ENCODE measurements at regions not wholly inside any gene's neighbourhood (a gene's known extent, or its start where the extent isn't known, plus 50 kb on each side); places are given as distances from the start of the nearest gene placed in this dataset.

- peak; percentile 90 for DNase-seq (ENCODE audit: low read depth)
- TF ChIP-seq, protein P1, sequence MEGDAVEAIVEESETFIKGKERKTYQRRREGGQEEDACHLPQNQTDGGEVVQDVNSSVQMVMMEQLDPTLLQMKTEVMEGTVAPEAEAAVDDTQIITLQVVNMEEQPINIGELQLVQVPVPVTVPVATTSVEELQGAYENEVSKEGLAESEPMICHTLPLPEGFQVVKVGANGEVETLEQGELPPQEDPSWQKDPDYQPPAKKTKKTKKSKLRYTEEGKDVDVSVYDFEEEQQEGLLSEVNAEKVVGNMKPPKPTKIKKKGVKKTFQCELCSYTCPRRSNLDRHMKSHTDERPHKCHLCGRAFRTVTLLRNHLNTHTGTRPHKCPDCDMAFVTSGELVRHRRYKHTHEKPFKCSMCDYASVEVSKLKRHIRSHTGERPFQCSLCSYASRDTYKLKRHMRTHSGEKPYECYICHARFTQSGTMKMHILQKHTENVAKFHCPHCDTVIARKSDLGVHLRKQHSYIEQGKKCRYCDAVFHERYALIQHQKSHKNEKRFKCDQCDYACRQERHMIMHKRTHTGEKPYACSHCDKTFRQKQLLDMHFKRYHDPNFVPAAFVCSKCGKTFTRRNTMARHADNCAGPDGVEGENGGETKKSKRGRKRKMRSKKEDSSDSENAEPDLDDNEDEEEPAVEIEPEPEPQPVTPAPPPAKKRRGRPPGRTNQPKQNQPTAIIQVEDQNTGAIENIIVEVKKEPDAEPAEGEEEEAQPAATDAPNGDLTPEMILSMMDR (IDR thresholded peaks at IDR 0.05; ENCODE audit: insufficient read depth, low read length), result no peak
- H3K4me3 ChIP-seq (ENCODE audit: low read depth, low read length), result no peak overlapping the region
Measured at GRCh38 chr6:142009647-142010046, 123.1 kb upstream of the GJE1 start.

- TF ChIP-seq, protein P1 (IDR thresholded peaks at IDR 0.05; ENCODE audit: insufficient read depth, low read length), result no peak
- no peak for DNase-seq (ENCODE audit: low read depth)
- no peak overlapping the region for H3K4me3 ChIP-seq (ENCODE audit: low read depth, low read length)
Measured at GRCh38 chr6:142008781-142009180, 123.9 kb upstream of the GJE1 start.

GRCh38 chr6:142008016-142008735 lies 124.5 kb upstream of the GJE1 start:
- no peak for DNase-seq (ENCODE audit: low read depth)
- TF ChIP-seq, protein P1 (IDR thresholded peaks at IDR 0.05; ENCODE audit: insufficient read depth, low read length), result no peak
- H3K4me3 ChIP-seq (ENCODE audit: low read depth, low read length), result no peak overlapping the region

GRCh38 chr6:142005021-142005420 lies 127.7 kb upstream of the GJE1 start:
- no peak overlapping the region for H3K4me3 ChIP-seq (ENCODE audit: low read depth, low read length)
- TF ChIP-seq, protein P1 (IDR thresholded peaks at IDR 0.05; ENCODE audit: insufficient read depth, low read length), result no peak
- no peak for DNase-seq (ENCODE audit: low read depth)

- no peak overlapping the region for H3K4me3 ChIP-seq (ENCODE audit: low read depth, low read length)
- DNase-seq (ENCODE audit: low read depth), result no peak
- TF ChIP-seq, protein P1 (IDR thresholded peaks at IDR 0.05; ENCODE audit: insufficient read depth, low read length), result no peak
Measured at GRCh38 chr6:142002825-142003405, 129.8 kb upstream of the GJE1 start.

DNA sequence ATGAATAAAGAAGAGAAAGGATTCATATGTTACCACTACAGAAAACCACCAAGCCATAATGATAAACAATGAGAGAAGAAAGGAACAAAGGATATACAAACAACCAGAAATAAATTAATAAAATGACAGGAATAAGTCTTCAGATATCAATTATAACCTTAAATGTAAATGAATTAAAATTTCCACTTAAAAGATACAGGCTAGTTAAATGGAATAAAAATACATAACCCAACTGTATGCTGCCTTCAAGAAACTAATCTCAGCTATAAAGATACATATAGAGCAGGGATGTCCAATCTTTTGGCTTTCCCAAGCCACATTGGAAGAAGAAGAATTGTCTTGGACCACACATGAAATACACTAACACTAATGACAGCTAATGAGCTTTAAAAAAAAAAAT lies 135.9 kb upstream of the GJE1 start:
- H3K4me3 ChIP-seq (ENCODE audit: low read depth, low read length), result no peak overlapping the region
- TF ChIP-seq, protein P1 (IDR thresholded peaks at IDR 0.05; ENCODE audit: insufficient read depth, low read length), result no peak
- no peak for DNase-seq (ENCODE audit: low read depth)
